Right lobe of liver (tissue), 4 donors: ENCODE measurements at regions not wholly inside any gene's neighbourhood (a gene's known extent, or its start where the extent isn't known, plus 50 kb on each side); places are given as distances from the start of the nearest gene placed in this dataset.

ENCODE experiments used
- CTCF ChIP-seq, 4 donors: fragments of 200-600 bp in 3 of 4; fragments of 450-650 bp in 1 of 4; IDR thresholded peaks; one replicate each; pipeline versions ENCODE4 v1.5.1 to v1.8.0; 2016 to 2022; ENCODE audit warnings: antibody characterized with exemption in 4 of 4, mild to moderate bottlenecking in 2 of 4
- POLR2A ChIP-seq: fragments of 450-650 bp; IDR thresholded peaks from one replicate; pipeline ENCODE4 v1.6.1; 2017; ENCODE audit warnings: antibody characterized with exemption, mild to moderate bottlenecking
- donor health status: DM: no; HTN: no; CAD: no.
- donor health status: DM: no; HTN: no; CAD: no.
- donor health status: DM: no; HTN: yes; CAD: no.

GRCh38 chr1:18055156-18055555 is 52.4 kb upstream of the IGSF21 start:
- TF ChIP-seq CTCF (IDR thresholded peaks at IDR 0.05) = no peak
- no peak for TF ChIP-seq POLR2A
